CD4-positive, alpha-beta T cell (primary cell): ENCODE measurements at regions not wholly inside any gene's neighbourhood (a gene's known extent, or its start where the extent isn't known, plus 50 kb on each side); places are given as distances from the start of the nearest gene placed in this dataset.

Source experiments
- ATAC-seq: fragments of 200-7000 bp; cut with Tn5 transposase; one replicate; pipeline ENCODE4 v1.10.0; 2022; ENCODE audit warnings: mild to moderate bottlenecking; ENCODE audit not compliant: poor library complexity
- CTCF ChIA-PET: fragments of 350-600 bp; sonication (Branson Sonifier 250); formaldehyde crosslinking; loops from one replicate; lab custom pipeline; 2021; ENCODE audit warnings: antibody characterized with exemption, inconsistent platforms; lab: Charles Lee
- POLR2A ChIA-PET: fragments of 350-600 bp; sonication (Branson Sonifier 250); formaldehyde crosslinking; loops from one replicate; lab custom pipeline; 2021; ENCODE audit warnings: antibody characterized with exemption, inconsistent platforms; lab: Charles Lee
- DNase-seq, 14 experiments: peaks; one replicate each; pipeline ENCODE4 v3.0.0-alpha.2; 2013 to 2020; ENCODE audit warnings: mixed read lengths in 2 of 14
- H3K27ac ChIP-seq, 2 donors: one replicate each; pipeline versions ENCODE4 v1.5.1 to v1.7.0; 2013; ENCODE audit warnings: low read length in 2 of 2, low read depth in 1 of 2, mild to moderate bottlenecking in 1 of 2
- H3K27me3 ChIP-seq, 2 experiments: 1 replicate in 1 of 2; 2 replicates in 1 of 2; pipeline versions ENCODE4 v1.6.1 to v1.7.0; 2013; ENCODE audit warnings: low read length in 2 of 2, control low read depth in 1 of 2, mild to moderate bottlenecking in 1 of 2, moderate library complexity in 1 of 2; ENCODE audit not compliant: insufficient read depth in 2 of 2, control insufficient read depth in 1 of 2
- H3K36me3 ChIP-seq: one replicate; pipeline ENCODE4 v1.6.1; 2013; ENCODE audit warnings: low read length, control low read depth; ENCODE audit not compliant: insufficient read depth
- H3K4me1 ChIP-seq: one replicate; pipeline ENCODE4 v1.6.1; 2013; ENCODE audit warnings: low read length, control low read depth; ENCODE audit not compliant: insufficient read depth
- H3K4me3 ChIP-seq: one replicate; pipeline ENCODE4 v1.5.1; 2013; ENCODE audit warnings: mild to moderate bottlenecking, low read length, moderate library complexity
- H3K9me3 ChIP-seq, 2 experiments: 1 replicate in 1 of 2; 2 replicates in 1 of 2; pipeline versions ENCODE4 v1.6.1 to v1.7.0; 2013; ENCODE audit warnings: low read length in 2 of 2, mild to moderate bottlenecking in 2 of 2, control low read depth in 1 of 2, moderate library complexity in 1 of 2; ENCODE audit not compliant: control insufficient read depth in 1 of 2, insufficient read depth in 1 of 2
- H3K27ac Mint-ChIP-seq: one replicate; pipeline ENCODE4 v1.8.0; 2020; ENCODE audit warnings: mixed read lengths
- H3K27me3 Mint-ChIP-seq: one replicate; pipeline ENCODE4 v1.8.0; 2021; ENCODE audit warnings: mixed read lengths
- H3K36me3 Mint-ChIP-seq: one replicate; pipeline ENCODE4 v1.8.0; 2021; ENCODE audit warnings: low read depth, mixed read lengths
- H3K4me1 Mint-ChIP-seq: one replicate; pipeline ENCODE4 v1.8.0; 2021; ENCODE audit warnings: low read depth, mixed read lengths
- H3K4me3 Mint-ChIP-seq: one replicate; pipeline ENCODE4 v1.8.0; 2020; ENCODE audit warnings: mild to moderate bottlenecking, mixed read lengths
- H3K9me3 Mint-ChIP-seq: one replicate; pipeline ENCODE4 v1.8.0; 2020; ENCODE audit warnings: mixed read lengths
- CTCF ChIP-seq: fragments of 200-600 bp; IDR thresholded peaks from one replicate; pipeline ENCODE4 v1.8.0; 2022; ENCODE audit warnings: antibody characterized with exemption, mild to moderate bottlenecking
- intact Hi-C, 2 experiments: fragments of 100-400 bp; cut with DNase I in 1 of 2; cut with micrococcal nuclease in 1 of 2; formaldehyde crosslinking; loops; one replicate each; pipeline versions ENCODE4 v1.15.1 to v1.9.0; 2023 to 2025; cut with DNase I, micrococcal nuclease

- ChIA-PET CTCF (no interaction called here), POLR2A (no interaction called here)
- Mint-ChIP-seq H3K9me3 (no peaks in the 10 kb centered on the region), H3K4me1 (no peaks in the 10 kb centered on the region), H3K36me3 (no peaks in the 10 kb centered on the region), H3K27ac (no peak overlapping the region), H3K4me3 (no peak overlapping the region), H3K27me3 (peaks cover 3% of the 10 kb centered on the region)
- ATAC-seq (no peak), DNase-seq (no peak)
- intact Hi-C loops: no loop called here
- Histone ChIP-seq H3K27me3 (no peaks in the 10 kb centered on the region), H3K36me3 (no peaks in the 10 kb centered on the region), H3K4me3 (no peak overlapping the region), H3K27ac (no peak overlapping the region), H3K4me1 (no peaks in the 10 kb centered on the region), H3K9me3 (peaks cover 0 to 4% of the 10 kb centered on the region in 2 experiments)
- TF ChIP-seq CTCF: no peak
Observed at GRCh38 chr9:78605041-78606000, 308.4 kb downstream of the PSAT1 start.

- H3K9me3 Mint-ChIP-seq: no peaks in the 10 kb centered on the region
- ChIA-PET POLR2A (no interaction called here), CTCF (no interaction called here)
- Histone ChIP-seq H3K27ac (no peak overlapping the region), H3K4me3 (no peak overlapping the region), H3K9me3 (peaks cover 0 to 4% of the 10 kb centered on the region in 2 experiments), H3K4me1 (no peaks in the 10 kb centered on the region), H3K36me3 (no peaks in the 10 kb centered on the region), H3K27me3 (no peaks in the 10 kb centered on the region)
- H3K27ac Mint-ChIP-seq: no peak overlapping the region
- no peaks in the 10 kb centered on the region for H3K36me3 Mint-ChIP-seq
- intact Hi-C loops: no loop called here
- H3K27me3 Mint-ChIP-seq: peaks cover 3% of the 10 kb centered on the region
- H3K4me1 Mint-ChIP-seq: no peaks in the 10 kb centered on the region
- H3K4me3 Mint-ChIP-seq: no peak overlapping the region
- ATAC-seq (no peak), DNase-seq (no peak)
- TF ChIP-seq CTCF: no peak
Observed at GRCh38 chr9:78606001-78606379, 309.1 kb downstream of the PSAT1 start.

GRCh38 chr9:78607853-78608252 is 310.9 kb downstream of the PSAT1 start:
- Mint-ChIP-seq H3K27me3 (peaks cover 3% of the 10 kb centered on the region), H3K4me1 (no peaks in the 10 kb centered on the region), H3K9me3 (no peaks in the 10 kb centered on the region), H3K27ac (no peak overlapping the region), H3K4me3 (no peak overlapping the region), H3K36me3 (no peaks in the 10 kb centered on the region)
- DNase-seq (no peak), ATAC-seq (no peak)
- Histone ChIP-seq H3K4me1 (no peaks in the 10 kb centered on the region), H3K27me3 (no peaks in the 10 kb centered on the region), H3K9me3 (peaks cover 0 to 4% of the 10 kb centered on the region in 2 experiments), H3K4me3 (no peak overlapping the region), H3K27ac (no peak overlapping the region), H3K36me3 (no peaks in the 10 kb centered on the region)
- ChIA-PET CTCF (no interaction called here), POLR2A (no interaction called here)
- intact Hi-C loops: no loop called here
- no peak for TF ChIP-seq CTCF
